GM04503 (cell line): ENCODE measurements at regions not wholly inside any gene's neighbourhood (a gene's known extent, or its start where the extent isn't known, plus 50 kb on each side); places are given as distances from the start of the nearest gene placed in this dataset.

ENCODE experiments used
- DNase-seq: peaks from one replicate; pipeline ENCODE4 v3.0.0-alpha.2; 2012; ENCODE audit warnings: low read depth

- DNase-seq: no peak
Observed at GRCh38 chr18:77658751-77659448, 409.3 kb downstream of the GALR1 start.

GRCh38 chr18:77666613-77667012 is 417.0 kb downstream of the GALR1 start:
- no peak for DNase-seq

GRCh38 chr18:77668219-77668618 is 418.6 kb downstream of the GALR1 start:
- no peak for DNase-seq

GRCh38 chr18:77669331-77669730 is 419.7 kb downstream of the GALR1 start:
- no peak for DNase-seq

GRCh38 chr18:77671456-77672167 is 422.0 kb downstream of the GALR1 start:
- DNase-seq: no peak

- no peak for DNase-seq
Observed at GRCh38 chr18:77676910-77677309, 427.3 kb downstream of the GALR1 start.

- no peak for DNase-seq
Observed at GRCh38 chr18:77677536-77677935, 427.9 kb downstream of the GALR1 start.

GRCh38 chr18:77679869-77680268 is 430.2 kb downstream of the GALR1 start:
- no peak for DNase-seq

- DNase-seq: no peak
Observed at GRCh38 chr18:77700051-77700450, 450.4 kb downstream of the GALR1 start.

GRCh38 chr18:77701977-77702376 is 452.3 kb downstream of the GALR1 start:
- no peak for DNase-seq

- DNase-seq: no peak
Observed at GRCh38 chr18:77702686-77703085, 453.0 kb downstream of the GALR1 start.

- DNase-seq: no peak
Observed at GRCh38 chr18:77705301-77705700, 455.7 kb downstream of the GALR1 start.

GRCh38 chr18:77708826-77709506 is 459.3 kb downstream of the GALR1 start:
- no peak for DNase-seq

- no peak for DNase-seq
Observed at GRCh38 chr18:77711096-77711495, 461.4 kb downstream of the GALR1 start.

- no peak for DNase-seq
Observed at GRCh38 chr18:77714716-77715115, 465.1 kb downstream of the GALR1 start.

GRCh38 chr18:77716282-77716681 is 466.6 kb downstream of the GALR1 start:
- no peak for DNase-seq

GRCh38 chr18:77733292-77733903 is 483.8 kb downstream of the GALR1 start:
- DNase-seq: no peak

- DNase-seq: no peak
Observed at GRCh38 chr18:77736842-77737241, 487.2 kb downstream of the GALR1 start.

- no peak for DNase-seq
Observed at GRCh38 chr18:77737405-77737804, 487.8 kb downstream of the GALR1 start.

- DNase-seq: no peak
Observed at GRCh38 chr18:77749089-77749488, 499.4 kb downstream of the GALR1 start.

GRCh38 chr18:77750006-77750405 is 500.4 kb downstream of the GALR1 start:
- DNase-seq: no peak

- no peak for DNase-seq
Observed at GRCh38 chr18:77754475-77755044, 504.9 kb downstream of the GALR1 start.
